Activated naive CD8-positive, alpha-beta T cell treated with anti-CD3 and anti-CD28 coated beads, Interleukin-2, amount 10 ng/mL, durations not matched to agents 7 days and 5 days (primary cell): ENCODE measurements at regions not wholly inside any gene's neighbourhood (a gene's known extent, or its start where the extent isn't known, plus 50 kb on each side); places are given as distances from the start of the nearest gene placed in this dataset.
"Not testable (repeated sequence)": the region's sequence is repeated elsewhere in the genome, so short reads cannot be mapped to it uniquely, and the experiment has no call there.

ENCODE experiments used
- ATAC-seq: fragments of 150-1000 bp; cut with Tn5 transposase; one replicate; pipeline ENCODE4 v1.10.0; 2021; ENCODE audit warnings: low read depth, moderate library complexity
- POLR2A ChIA-PET: fragments of 350-600 bp; sonication (Branson Sonifier 250); formaldehyde crosslinking; loops from one replicate; lab custom pipeline; 2021; ENCODE audit warnings: antibody characterized with exemption; lab: Charles Lee
- DNase-seq: peaks from one replicate; pipeline ENCODE4 v3.0.0; 2021
- H3K27ac Mint-ChIP-seq: one replicate; pipeline ENCODE4 v1.8.0; 2022; ENCODE audit warnings: mild to moderate bottlenecking, mixed read lengths
- H3K27me3 Mint-ChIP-seq: one replicate; pipeline ENCODE4 v1.8.0; 2022; ENCODE audit warnings: mild to moderate bottlenecking, moderate library complexity, mixed read lengths
- H3K36me3 Mint-ChIP-seq: one replicate; pipeline ENCODE4 v1.8.0; 2021; ENCODE audit warnings: mild to moderate bottlenecking, mixed read lengths
- H3K4me1 Mint-ChIP-seq: one replicate; pipeline ENCODE4 v1.8.0; 2021; ENCODE audit warnings: mixed read lengths
- H3K4me3 Mint-ChIP-seq: one replicate; pipeline ENCODE4 v1.8.0; 2022; ENCODE audit warnings: mild to moderate bottlenecking, moderate library complexity, mixed read lengths
- H3K9me3 Mint-ChIP-seq: one replicate; pipeline ENCODE4 v1.8.0; 2021; ENCODE audit warnings: mixed read lengths

DNA sequence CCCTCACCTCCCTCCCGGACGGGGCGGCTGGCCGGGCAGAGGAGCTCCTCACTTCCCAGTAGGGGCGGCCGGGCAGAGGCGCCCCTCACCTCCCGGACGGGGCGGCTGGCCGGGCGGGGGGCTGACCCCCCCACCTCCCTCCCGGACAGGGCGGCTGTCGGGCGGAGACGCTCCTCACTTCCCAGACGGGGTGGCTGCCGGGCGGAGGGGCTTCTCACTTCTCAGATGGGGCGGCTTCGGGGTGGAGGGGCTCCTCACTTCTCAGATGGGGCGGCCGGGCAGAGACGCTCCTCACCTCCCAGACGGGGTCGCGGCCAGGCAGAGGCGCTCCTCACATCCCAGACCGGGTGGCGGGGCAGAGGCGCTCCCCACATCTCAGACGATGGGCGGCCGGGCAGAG is 106.3 kb upstream of the TSC22D1 start:
- H3K36me3 Mint-ChIP-seq, H3K9me3 Mint-ChIP-seq, ATAC-seq, DNase-seq, H3K4me3 Mint-ChIP-seq, H3K27me3 Mint-ChIP-seq, POLR2A ChIA-PET, H3K4me1 Mint-ChIP-seq, H3K27ac Mint-ChIP-seq: not testable (repeated sequence)

DNA sequence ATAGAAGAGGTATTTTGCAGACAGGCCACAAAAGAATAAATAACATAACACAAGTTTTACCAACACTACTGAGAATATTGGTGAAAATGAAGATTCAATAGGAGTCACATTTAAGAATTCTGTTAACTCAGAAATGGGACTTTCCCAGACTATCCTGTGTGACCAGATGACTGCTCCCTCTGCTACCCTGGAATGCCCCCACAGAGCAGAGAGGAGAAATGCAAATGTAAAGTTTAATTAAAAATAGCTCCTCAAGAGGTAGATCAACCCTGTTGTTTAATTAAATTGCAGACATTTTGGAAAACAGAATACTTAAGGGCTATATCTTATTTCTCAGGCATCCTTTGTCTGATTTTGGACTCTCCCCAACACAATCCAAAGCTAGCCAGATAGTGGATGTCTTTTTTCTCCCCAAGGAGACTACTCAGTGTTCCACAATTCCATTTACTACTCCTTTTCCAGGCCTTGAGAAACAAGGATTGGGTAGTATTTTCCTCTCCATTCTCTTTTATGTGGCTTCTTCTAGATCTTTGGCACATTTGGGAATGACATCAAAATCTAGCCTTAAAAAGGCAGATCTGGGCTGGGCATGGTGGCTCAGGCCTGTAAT is 104.7 kb upstream of the TSC22D1 start:
- Mint-ChIP-seq H3K27ac (no peak overlapping the region), H3K27me3 (no peaks in the 10 kb centered on the region), H3K4me1 (peaks cover 5% of the 10 kb centered on the region), H3K9me3 (peaks cover 8% of the 10 kb centered on the region), H3K36me3 (peaks cover 5% of the 10 kb centered on the region), H3K4me3 (no peak overlapping the region)
- ATAC-seq (no peak), DNase-seq (no peak)
- POLR2A ChIA-PET = no interaction called here

DNA sequence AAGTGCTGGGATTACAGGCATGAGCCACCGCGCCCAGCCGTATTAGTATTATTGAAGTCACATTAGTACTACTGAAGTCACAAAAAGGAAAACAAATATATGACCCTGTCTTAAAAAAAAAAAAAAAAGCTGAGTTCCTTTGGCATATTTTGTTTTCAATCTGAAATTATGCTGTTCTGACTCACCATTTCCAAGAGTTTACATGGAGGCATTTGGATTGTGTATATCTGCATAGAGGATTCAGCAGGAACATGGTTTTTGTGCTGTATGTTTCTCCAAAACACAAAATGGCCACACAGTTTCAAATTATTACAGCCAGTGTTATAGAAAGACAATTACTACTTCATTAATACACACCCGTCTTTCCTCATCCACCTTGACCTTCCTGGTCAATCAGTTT is 103.5 kb upstream of the TSC22D1 start:
- H3K27me3 Mint-ChIP-seq = no peaks in the 10 kb centered on the region
- DNase-seq = no peak
- no peak overlapping the region for H3K27ac Mint-ChIP-seq
- no peaks in the 10 kb centered on the region for H3K4me1 Mint-ChIP-seq
- no peak for ATAC-seq
- peaks cover 6% of the 10 kb centered on the region for H3K9me3 Mint-ChIP-seq
- no peak overlapping the region for H3K4me3 Mint-ChIP-seq
- H3K36me3 Mint-ChIP-seq = no peaks in the 10 kb centered on the region
- POLR2A ChIA-PET = no interaction called here

DNA sequence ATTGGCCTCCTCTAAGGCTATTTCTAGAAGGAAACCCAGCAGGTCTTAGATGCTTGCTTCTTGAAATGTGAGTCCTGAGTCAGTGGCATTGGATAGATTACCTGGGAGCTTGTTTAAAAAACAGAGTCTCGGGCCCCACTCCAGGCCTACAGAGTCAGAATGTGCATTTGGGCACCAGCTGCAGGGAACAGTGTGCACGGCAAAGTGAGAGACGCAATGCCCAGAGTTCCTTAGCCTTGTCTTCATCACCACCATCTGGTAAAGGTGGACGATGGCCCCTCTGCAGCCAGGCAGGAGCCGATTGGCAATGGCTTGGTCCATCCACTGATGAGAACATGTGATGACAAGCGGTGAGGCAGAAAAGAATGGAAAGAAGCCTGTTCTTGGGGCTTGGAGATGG is 102.1 kb upstream of the TSC22D1 start:
- ATAC-seq (no peak), DNase-seq (no peak)
- Mint-ChIP-seq H3K4me1 (no peaks in the 10 kb centered on the region), H3K36me3 (no peaks in the 10 kb centered on the region), H3K27me3 (no peaks in the 10 kb centered on the region), H3K4me3 (no peak overlapping the region), H3K9me3 (peaks cover 2% of the 10 kb centered on the region), H3K27ac (no peak overlapping the region)
- POLR2A ChIA-PET = no interaction called here

DNA sequence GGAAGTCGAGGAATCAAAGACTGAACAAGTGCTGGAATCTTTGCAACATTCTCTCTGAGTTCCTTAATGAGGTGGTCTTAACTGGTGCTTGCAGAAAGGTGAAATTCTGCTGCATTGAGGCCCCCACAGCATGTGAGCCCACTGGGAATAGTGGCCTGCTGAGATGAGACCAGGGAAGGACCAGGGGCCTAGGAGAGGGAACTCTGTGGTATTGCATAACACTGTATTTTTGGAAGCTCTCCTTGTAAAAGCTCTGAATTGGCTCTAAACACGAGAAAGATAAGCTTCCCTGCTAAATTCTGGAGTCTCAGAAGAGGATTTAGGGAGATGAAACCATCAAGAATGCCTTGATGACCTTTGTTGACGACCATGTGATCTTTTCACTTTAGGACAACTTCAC is 100.4 kb upstream of the TSC22D1 start:
- no peak for ATAC-seq

DNA sequence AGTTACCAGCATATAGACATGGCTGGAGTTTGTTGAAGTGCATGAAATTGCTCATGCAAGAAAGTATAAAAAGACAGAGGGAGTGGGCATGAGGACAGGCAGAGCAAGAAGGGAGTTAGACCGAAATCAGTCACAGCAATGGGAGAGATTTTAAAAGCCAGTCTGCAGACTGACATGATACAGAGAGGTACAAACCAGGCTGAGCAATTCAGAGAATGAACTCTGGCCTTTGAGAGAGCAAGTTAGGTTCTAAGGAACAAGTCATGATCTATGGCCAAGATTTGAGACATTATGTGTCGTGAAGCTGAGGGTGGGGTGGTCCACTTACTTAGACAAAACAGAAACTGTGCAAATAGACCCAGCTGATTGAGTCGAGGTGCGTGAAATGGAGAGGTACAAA is 93.4 kb upstream of the TSC22D1 start:
- Mint-ChIP-seq H3K27ac (no peak overlapping the region), H3K36me3 (no peaks in the 10 kb centered on the region), H3K4me3 (no peak overlapping the region), H3K9me3 (no peaks in the 10 kb centered on the region), H3K4me1 (no peaks in the 10 kb centered on the region), H3K27me3 (peaks cover 5% of the 10 kb centered on the region)
- POLR2A ChIA-PET = no interaction called here
- DNase-seq = no peak
- ATAC-seq = no peak

More for the DNA sequence above, 100.4 kb upstream of the TSC22D1 start:
- Mint-ChIP-seq H3K36me3 (no peaks in the 10 kb centered on the region), H3K27ac (no peak overlapping the region), H3K4me3 (no peak overlapping the region), H3K4me1 (no peaks in the 10 kb centered on the region), H3K27me3 (no peaks in the 10 kb centered on the region), H3K9me3 (peaks cover 2% of the 10 kb centered on the region)
- no peak for DNase-seq
- POLR2A ChIA-PET = no interaction called here

DNA sequence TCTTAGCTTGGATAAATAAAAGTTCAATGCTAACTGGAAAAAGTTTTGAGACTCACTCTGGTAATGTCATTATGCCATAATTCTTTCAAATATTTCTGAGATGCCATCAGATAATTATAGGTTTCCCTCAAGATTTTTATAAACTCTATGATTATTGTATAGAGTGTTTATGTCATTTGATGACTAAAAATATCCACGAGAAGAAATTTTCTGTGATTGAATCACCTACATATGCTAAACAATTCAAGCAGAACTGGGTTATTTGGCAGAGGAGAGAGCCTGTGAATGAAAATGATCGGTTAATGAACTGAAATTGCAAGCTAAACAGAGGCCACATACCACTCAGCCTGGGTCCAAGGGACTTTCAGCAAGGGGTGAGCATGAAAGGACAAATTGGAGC is 92.6 kb upstream of the TSC22D1 start:
- Mint-ChIP-seq H3K4me1 (no peaks in the 10 kb centered on the region), H3K4me3 (no peak overlapping the region), H3K27ac (no peak overlapping the region), H3K36me3 (no peaks in the 10 kb centered on the region), H3K27me3 (peaks cover 5% of the 10 kb centered on the region), H3K9me3 (no peaks in the 10 kb centered on the region)
- DNase-seq (no peak), ATAC-seq (no peak)
- POLR2A ChIA-PET = no interaction called here

DNA sequence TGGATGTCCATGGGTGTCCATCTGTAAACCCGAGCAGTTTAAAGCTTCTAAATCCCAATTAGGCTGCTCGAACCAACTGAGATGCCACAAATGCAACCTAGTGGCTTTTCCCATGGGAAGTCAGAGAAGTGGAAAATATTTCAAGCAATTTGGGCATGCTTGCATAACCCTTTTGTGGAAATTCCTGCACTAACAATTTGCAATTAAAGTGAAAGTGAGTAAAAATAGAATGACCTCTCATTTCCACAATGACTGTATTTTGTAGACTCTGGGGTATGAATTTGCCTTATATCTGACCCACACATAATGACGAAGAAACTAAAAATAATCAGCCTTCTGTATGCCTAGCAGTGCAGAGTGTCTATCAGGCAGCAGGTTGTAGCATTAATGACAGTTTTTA is 91.8 kb upstream of the TSC22D1 start:
- Mint-ChIP-seq H3K27me3 (peaks cover 5% of the 10 kb centered on the region), H3K9me3 (no peaks in the 10 kb centered on the region), H3K36me3 (no peaks in the 10 kb centered on the region), H3K27ac (no peak overlapping the region), H3K4me1 (no peaks in the 10 kb centered on the region), H3K4me3 (no peak overlapping the region)
- no peak for DNase-seq
- POLR2A ChIA-PET = no interaction called here
- no peak for ATAC-seq

DNA sequence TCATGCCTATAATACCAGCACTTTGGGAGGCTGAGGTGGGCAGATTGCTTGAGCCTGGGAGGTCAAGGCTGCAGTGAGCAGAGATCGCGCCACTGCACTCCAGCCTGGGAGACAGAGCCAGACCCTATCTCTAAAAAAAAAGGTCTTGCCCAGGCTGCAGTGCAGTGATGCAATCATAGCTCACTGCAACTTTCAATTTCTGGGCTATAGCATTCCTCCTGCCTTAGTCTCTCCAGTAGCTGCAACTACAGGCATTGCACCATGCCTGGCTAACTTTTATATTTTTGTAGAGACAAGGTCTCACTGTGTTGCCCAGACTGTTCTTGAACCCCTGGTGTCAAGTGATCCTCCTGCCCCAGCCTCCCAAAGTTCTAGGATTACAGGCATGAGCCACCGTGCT is 90.4 kb upstream of the TSC22D1 start:
- ATAC-seq, H3K4me3 Mint-ChIP-seq, DNase-seq: not testable (repeated sequence)

DNA sequence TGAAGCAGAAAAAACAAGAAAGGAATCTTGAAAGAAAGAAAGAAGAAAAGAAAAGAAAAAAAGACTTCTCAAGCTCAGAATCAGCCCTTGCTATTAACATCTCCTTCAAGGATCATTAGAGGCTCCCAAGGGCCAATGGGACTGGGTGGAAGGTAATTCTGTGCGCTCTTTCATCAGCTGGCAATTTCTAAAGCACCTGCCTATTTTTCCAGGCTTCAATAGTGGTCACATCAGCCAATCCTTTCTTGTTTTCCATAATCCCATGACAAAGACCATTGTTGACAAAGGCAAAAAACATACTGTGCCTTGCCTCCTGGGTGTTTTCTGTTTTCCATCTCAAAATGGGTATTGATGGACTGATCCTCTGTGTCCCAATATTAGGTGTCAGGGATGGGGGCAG is 88.2 kb upstream of the TSC22D1 start:
- Mint-ChIP-seq H3K4me1 (no peaks in the 10 kb centered on the region), H3K4me3 (no peak overlapping the region), H3K27me3 (peaks cover 8% of the 10 kb centered on the region), H3K36me3 (no peaks in the 10 kb centered on the region), H3K9me3 (no peaks in the 10 kb centered on the region), H3K27ac (no peak overlapping the region)
- POLR2A ChIA-PET = no interaction called here
- no peak for DNase-seq
- no peak for ATAC-seq

More for the DNA sequence above, 90.4 kb upstream of the TSC22D1 start:
- H3K36me3 Mint-ChIP-seq, POLR2A ChIA-PET, H3K27me3 Mint-ChIP-seq, H3K27ac Mint-ChIP-seq, H3K9me3 Mint-ChIP-seq, H3K4me1 Mint-ChIP-seq: not testable (repeated sequence)

DNA sequence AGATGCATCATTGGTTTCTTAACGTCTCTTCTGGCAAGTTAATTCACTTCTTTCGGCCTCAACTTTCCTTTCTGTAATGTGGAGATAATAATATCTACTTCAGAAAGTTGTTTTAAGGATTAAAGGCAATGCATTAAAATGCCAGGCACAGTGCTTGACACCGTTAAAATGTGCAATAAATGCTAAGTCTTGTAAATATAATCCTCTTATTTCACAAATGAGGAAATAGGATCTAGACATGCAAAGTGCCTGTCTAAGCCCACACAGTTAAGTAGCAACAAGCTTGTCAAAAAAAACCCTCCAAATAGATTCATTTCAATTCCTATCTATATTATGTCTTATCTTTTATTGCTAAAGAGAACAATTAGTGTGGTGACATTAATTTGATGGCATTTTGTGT is 86.4 kb upstream of the TSC22D1 start:
- ATAC-seq (no peak), DNase-seq (no peak)
- POLR2A ChIA-PET = no interaction called here
- peaks cover 8% of the 10 kb centered on the region for H3K27me3 Mint-ChIP-seq
- H3K36me3 Mint-ChIP-seq = no peaks in the 10 kb centered on the region
- H3K4me1 Mint-ChIP-seq = no peaks in the 10 kb centered on the region
- no peak overlapping the region for H3K4me3 Mint-ChIP-seq
- no peak overlapping the region for H3K27ac Mint-ChIP-seq
- no peaks in the 10 kb centered on the region for H3K9me3 Mint-ChIP-seq

DNA sequence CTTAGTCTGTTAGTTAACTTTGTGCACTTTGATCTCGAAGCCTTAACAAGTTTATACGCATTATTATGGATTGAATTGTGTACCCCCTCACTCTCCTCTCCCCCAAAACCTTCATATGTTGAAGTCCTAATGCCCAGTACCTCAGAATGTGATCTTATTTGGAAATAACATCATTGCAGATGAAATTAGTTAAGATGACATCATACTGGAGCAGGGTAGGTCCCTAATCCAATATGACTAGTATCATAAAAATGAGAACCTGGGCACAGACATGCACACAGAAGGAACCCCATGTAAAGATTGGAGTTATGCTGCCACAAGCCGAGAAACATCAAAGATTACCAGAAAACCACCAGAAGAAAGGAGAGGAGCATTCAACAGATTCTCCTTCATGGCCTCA is 85.8 kb upstream of the TSC22D1 start:
- peaks cover 8% of the 10 kb centered on the region for H3K27me3 Mint-ChIP-seq
- POLR2A ChIA-PET = no interaction called here
- no peak overlapping the region for H3K4me3 Mint-ChIP-seq
- DNase-seq (no peak), ATAC-seq (no peak)
- H3K27ac Mint-ChIP-seq = no peak overlapping the region
- no peaks in the 10 kb centered on the region for H3K4me1 Mint-ChIP-seq
- no peaks in the 10 kb centered on the region for H3K9me3 Mint-ChIP-seq
- H3K36me3 Mint-ChIP-seq = no peaks in the 10 kb centered on the region

DNA sequence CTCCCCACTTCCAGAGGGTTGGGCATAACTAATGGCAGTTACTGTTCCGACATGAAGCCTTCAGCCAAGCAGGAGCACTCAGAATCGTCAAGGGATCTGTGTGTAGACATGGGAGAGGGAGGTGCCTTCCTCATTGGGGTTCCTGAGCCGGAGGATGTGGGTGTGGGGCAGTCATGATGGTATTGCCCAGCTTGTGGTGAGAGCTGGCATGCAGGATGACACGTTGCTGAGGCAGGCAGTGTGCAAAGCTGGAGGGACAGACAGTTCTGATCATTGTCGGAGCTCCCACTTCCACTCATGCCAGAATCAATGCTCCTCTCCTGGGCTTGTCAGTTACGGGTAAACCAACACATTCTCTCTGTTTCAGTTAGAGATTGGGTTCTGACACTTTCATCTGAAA is 83.9 kb upstream of the TSC22D1 start:
- POLR2A ChIA-PET = no interaction called here
- ATAC-seq = no peak

DNA sequence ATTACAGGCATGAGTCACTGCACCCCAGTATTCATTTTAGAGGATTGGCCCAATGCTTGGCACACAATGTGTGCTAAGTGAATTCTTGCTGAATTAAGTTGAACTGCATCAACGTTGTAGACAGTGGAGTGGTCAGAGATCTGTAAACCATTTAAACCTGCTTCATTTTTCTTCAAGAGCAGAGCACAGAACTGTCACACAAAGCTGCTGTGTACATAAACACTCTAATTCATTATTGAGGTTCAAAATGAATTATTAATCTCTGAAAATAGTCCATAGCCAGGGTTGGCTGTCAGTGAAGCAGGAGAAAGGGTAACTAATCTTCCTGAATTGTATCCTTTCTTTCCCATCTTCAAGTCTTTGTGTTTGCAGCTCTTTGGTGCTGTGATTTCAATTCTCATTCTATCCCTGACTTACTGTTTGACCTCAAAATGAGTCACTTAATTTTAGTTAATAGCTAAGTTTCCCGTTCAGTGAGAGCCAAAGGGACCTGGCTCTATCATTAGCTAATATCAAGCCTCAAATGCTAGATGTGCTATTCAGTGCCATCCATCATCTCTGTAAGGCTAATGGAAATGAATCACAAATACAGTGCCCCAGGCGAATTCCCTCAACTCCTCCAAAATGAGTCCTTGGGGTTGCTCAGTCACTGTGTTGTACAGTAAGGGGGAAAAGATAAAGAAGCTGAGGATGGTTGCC is 77.0 kb upstream of the TSC22D1 start:
- no peak for ATAC-seq
- POLR2A ChIA-PET = no interaction called here
- H3K27ac Mint-ChIP-seq = no peak overlapping the region
- H3K36me3 Mint-ChIP-seq = no peaks in the 10 kb centered on the region
- peaks cover 10% of the 10 kb centered on the region for H3K4me1 Mint-ChIP-seq
- DNase-seq = no peak
- H3K4me3 Mint-ChIP-seq = no peak overlapping the region
- peaks cover 4% of the 10 kb centered on the region for H3K27me3 Mint-ChIP-seq
- H3K9me3 Mint-ChIP-seq = peaks cover 4% of the 10 kb centered on the region

More for the DNA sequence above, 83.9 kb upstream of the TSC22D1 start:
- H3K9me3 Mint-ChIP-seq = no peaks in the 10 kb centered on the region
- no peaks in the 10 kb centered on the region for H3K36me3 Mint-ChIP-seq
- H3K4me1 Mint-ChIP-seq = no peaks in the 10 kb centered on the region
- no peak overlapping the region for H3K4me3 Mint-ChIP-seq
- DNase-seq = no peak
- H3K27me3 Mint-ChIP-seq = peaks cover 4% of the 10 kb centered on the region
- H3K27ac Mint-ChIP-seq = no peak overlapping the region
